ENCODE measurements at regions not wholly inside any gene's neighbourhood (a gene's known extent, or its start where the extent isn't known, plus 50 kb on each side); places are given as distances from the start of the nearest gene placed in this dataset.

- Histone ChIP-seq H3K27me3 (no peaks in the 10 kb centered on the region), H3K27ac (no peak overlapping the region), H3K36me3 (no peaks in the 10 kb centered on the region), H3K4me3 (no peak overlapping the region), H3K9me3 (no peaks in the 10 kb centered on the region), H3K9ac (ENCODE audit: low read depth in 2 of 2, low read length in 2 of 2) (no peak overlapping the region), H3K4me1 (no peaks in the 10 kb centered on the region)
- no peak for DNase-seq
- intact Hi-C loops (cut with DNase I): no loop called here
- TF ChIP-seq, protein P1, sequence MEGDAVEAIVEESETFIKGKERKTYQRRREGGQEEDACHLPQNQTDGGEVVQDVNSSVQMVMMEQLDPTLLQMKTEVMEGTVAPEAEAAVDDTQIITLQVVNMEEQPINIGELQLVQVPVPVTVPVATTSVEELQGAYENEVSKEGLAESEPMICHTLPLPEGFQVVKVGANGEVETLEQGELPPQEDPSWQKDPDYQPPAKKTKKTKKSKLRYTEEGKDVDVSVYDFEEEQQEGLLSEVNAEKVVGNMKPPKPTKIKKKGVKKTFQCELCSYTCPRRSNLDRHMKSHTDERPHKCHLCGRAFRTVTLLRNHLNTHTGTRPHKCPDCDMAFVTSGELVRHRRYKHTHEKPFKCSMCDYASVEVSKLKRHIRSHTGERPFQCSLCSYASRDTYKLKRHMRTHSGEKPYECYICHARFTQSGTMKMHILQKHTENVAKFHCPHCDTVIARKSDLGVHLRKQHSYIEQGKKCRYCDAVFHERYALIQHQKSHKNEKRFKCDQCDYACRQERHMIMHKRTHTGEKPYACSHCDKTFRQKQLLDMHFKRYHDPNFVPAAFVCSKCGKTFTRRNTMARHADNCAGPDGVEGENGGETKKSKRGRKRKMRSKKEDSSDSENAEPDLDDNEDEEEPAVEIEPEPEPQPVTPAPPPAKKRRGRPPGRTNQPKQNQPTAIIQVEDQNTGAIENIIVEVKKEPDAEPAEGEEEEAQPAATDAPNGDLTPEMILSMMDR (IDR thresholded peaks at IDR 0.05): no peak
Observed at GRCh38 chr11:91194546-91194945, 971.7 kb upstream of the CHORDC1 start.

GRCh38 chr11:91188484-91188883 is 965.6 kb upstream of the CHORDC1 start:
- no peak for DNase-seq
- TF ChIP-seq, protein P1 (IDR thresholded peaks at IDR 0.05): no peak

GRCh38 chr11:91187314-91187713 is 964.5 kb upstream of the CHORDC1 start:
- Histone ChIP-seq H3K4me3 (no peak overlapping the region), H3K9ac (ENCODE audit: low read depth in 2 of 2, low read length in 2 of 2) (no peak overlapping the region), H3K36me3 (no peaks in the 10 kb centered on the region), H3K27me3 (no peaks in the 10 kb centered on the region), H3K4me1 (no peaks in the 10 kb centered on the region), H3K9me3 (no peaks in the 10 kb centered on the region), H3K27ac (no peak overlapping the region)
- intact Hi-C loops (cut with DNase I): no loop called here
- TF ChIP-seq, protein P1 (IDR thresholded peaks at IDR 0.05): no peak
- DNase-seq: no peak

More at GRCh38 chr11:91188484-91188883, 965.6 kb upstream of the CHORDC1 start:
- Histone ChIP-seq H3K27me3 (no peaks in the 10 kb centered on the region), H3K27ac (no peak overlapping the region), H3K9ac (ENCODE audit: low read depth in 2 of 2, low read length in 2 of 2) (no peak overlapping the region), H3K4me3 (no peak overlapping the region), H3K4me1 (no peaks in the 10 kb centered on the region), H3K36me3 (no peaks in the 10 kb centered on the region), H3K9me3 (no peaks in the 10 kb centered on the region)
- intact Hi-C loops (cut with DNase I): no loop called here

DNA sequence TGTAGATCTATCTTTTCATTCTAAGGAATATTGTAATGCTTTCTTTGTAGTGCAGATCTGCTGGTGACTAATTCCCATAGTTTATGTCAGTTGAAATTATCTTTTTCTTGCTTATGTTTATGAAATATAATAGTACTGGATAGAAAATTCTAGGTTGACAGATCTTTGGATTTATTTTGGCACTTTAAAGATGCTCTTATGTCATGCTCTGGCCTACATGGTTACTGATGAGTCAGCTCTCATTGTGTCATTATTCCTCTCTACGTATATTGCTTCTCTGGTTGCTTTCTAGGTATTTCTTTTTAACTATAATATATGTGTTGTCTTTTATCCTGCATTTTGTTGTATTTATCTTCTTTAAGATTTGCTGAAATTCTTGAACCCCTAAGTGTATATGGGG is 955.5 kb upstream of the CHORDC1 start:
- H3K27ac ChIP-seq: no peak overlapping the region
- H3K9me3 ChIP-seq: no peaks in the 10 kb centered on the region
- TF ChIP-seq, protein P1 (IDR thresholded peaks at IDR 0.05): no peak
- no peaks in the 10 kb centered on the region for H3K27me3 ChIP-seq
- DNase-seq: no peak
- H3K4me1 ChIP-seq: no peaks in the 10 kb centered on the region
- no peak overlapping the region for H3K9ac ChIP-seq (ENCODE audit: low read depth in 2 of 2, low read length in 2 of 2)
- no peaks in the 10 kb centered on the region for H3K36me3 ChIP-seq
- no peak overlapping the region for H3K4me3 ChIP-seq
- intact Hi-C loops (cut with DNase I): no loop called here

- intact Hi-C loops (cut with DNase I): no loop called here
- TF ChIP-seq, protein P1 (IDR thresholded peaks at IDR 0.05): no peak
Observed at GRCh38 chr11:91174734-91175133, 951.9 kb upstream of the CHORDC1 start.

DNA sequence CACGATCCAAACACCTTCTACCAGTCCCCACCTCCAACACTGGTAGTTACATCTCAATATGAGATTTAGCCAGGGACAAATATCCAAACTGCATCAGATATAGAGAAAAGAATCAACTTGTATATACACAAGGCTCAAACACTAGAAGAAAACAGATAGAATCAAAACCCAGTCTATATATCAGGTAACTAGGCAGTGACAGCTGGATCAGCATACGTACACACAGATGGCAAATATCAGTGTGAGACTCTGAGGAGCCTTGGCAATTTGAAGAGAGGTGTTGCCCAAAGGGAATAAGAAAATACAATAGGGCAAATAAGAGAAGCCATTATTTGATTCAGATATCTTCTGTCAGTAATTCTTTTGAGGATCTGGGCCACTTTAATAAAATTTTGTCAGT is 951.3 kb upstream of the CHORDC1 start:
- intact Hi-C loops (cut with DNase I): no loop called here
- H3K36me3 ChIP-seq: no peaks in the 10 kb centered on the region
- no peak for DNase-seq
- TF ChIP-seq, protein P1 (IDR thresholded peaks at IDR 0.05): no peak
- H3K9ac ChIP-seq (ENCODE audit: low read depth in 2 of 2, low read length in 2 of 2): no peak overlapping the region
- H3K4me3 ChIP-seq: no peak overlapping the region
- H3K9me3 ChIP-seq: no peaks in the 10 kb centered on the region
- H3K27me3 ChIP-seq: no peaks in the 10 kb centered on the region
- H3K4me1 ChIP-seq: no peaks in the 10 kb centered on the region
- H3K27ac ChIP-seq: no peak overlapping the region

More at GRCh38 chr11:91174734-91175133, 951.9 kb upstream of the CHORDC1 start:
- no peak overlapping the region for H3K9ac ChIP-seq (ENCODE audit: low read depth in 2 of 2, low read length in 2 of 2)
- no peaks in the 10 kb centered on the region for H3K27me3 ChIP-seq
- H3K4me1 ChIP-seq: no peaks in the 10 kb centered on the region
- no peaks in the 10 kb centered on the region for H3K36me3 ChIP-seq
- no peak for DNase-seq
- no peaks in the 10 kb centered on the region for H3K9me3 ChIP-seq
- H3K4me3 ChIP-seq: no peak overlapping the region
- H3K27ac ChIP-seq: no peak overlapping the region
